Astrocyte (in vitro differentiated cells and primary cell): ENCODE measurements at regions not wholly inside any gene's neighbourhood (a gene's known extent, or its start where the extent isn't known, plus 50 kb on each side); places are given as distances from the start of the nearest gene placed in this dataset.

Source experiments
- DNase-seq: peaks from one replicate; pipeline ENCODE4 v3.0.0-alpha.2; 2010; ENCODE audit warnings: low read depth
- FAIRE-seq: peaks from 2 replicates; lab custom pipeline; 2011; peaks lifted over from hg19 to GRCh38; lab: Jason Lieb, UNC
- H2AFZ ChIP-seq: 2 replicates; pipeline ENCODE4 v1.6.0; 2012; ENCODE audit warnings: low read depth, low read length, inconsistent platforms
- H3K27ac ChIP-seq: 2 replicates; pipeline ENCODE4 v1.5.1; 2011; ENCODE audit warnings: low read depth, low read length, inconsistent platforms
- H3K27me3 ChIP-seq: 2 replicates; pipeline ENCODE4 v1.6.0; 2011; ENCODE audit warnings: low read length, inconsistent platforms; ENCODE audit not compliant: insufficient read depth
- H3K36me3 ChIP-seq: 2 replicates; pipeline ENCODE4 v1.5.1; 2011; ENCODE audit warnings: low read length, inconsistent platforms; ENCODE audit not compliant: insufficient read depth
- H3K4me1 ChIP-seq: 2 replicates; pipeline ENCODE4 v1.5.1; 2011; ENCODE audit warnings: low read length, inconsistent platforms; ENCODE audit not compliant: insufficient read depth
- H3K4me2 ChIP-seq: 2 replicates; pipeline ENCODE4 v1.6.0; 2012; ENCODE audit warnings: low read length, inconsistent platforms
- H3K4me3 ChIP-seq: 2 replicates; pipeline ENCODE4 v1.5.1; 2011; ENCODE audit warnings: low read depth, mild to moderate bottlenecking, low read length, inconsistent platforms; ENCODE audit not compliant: insufficient read depth
- H3K79me2 ChIP-seq: 2 replicates; pipeline ENCODE4 v1.6.0; 2012; ENCODE audit warnings: mild to moderate bottlenecking, low read length, inconsistent platforms; ENCODE audit not compliant: insufficient read depth
- H3K9ac ChIP-seq: 2 replicates; pipeline ENCODE4 v1.6.0; 2012; ENCODE audit warnings: mild to moderate bottlenecking, low read length, inconsistent platforms
- H3K9me3 ChIP-seq: 2 replicates; pipeline ENCODE4 v1.5.1; 2012; ENCODE audit warnings: low read depth, mild to moderate bottlenecking, low read length, inconsistent platforms; ENCODE audit not compliant: insufficient read depth
- H4K20me1 ChIP-seq: 2 replicates; pipeline ENCODE4 v1.6.0; 2012; ENCODE audit warnings: low read length, inconsistent platforms; ENCODE audit not compliant: insufficient read depth
- H3K27ac Mint-ChIP-seq: one replicate; pipeline ENCODE4 v1.8.0; 2021; ENCODE audit warnings: mild to moderate bottlenecking, mixed read lengths; ENCODE audit not compliant: unreplicated experiment
- H3K27me3 Mint-ChIP-seq: one replicate; pipeline ENCODE4 v1.8.0; 2021; ENCODE audit warnings: low read depth, mixed read lengths; ENCODE audit not compliant: unreplicated experiment
- H3K36me3 Mint-ChIP-seq: one replicate; pipeline ENCODE4 v1.8.0; 2021; ENCODE audit warnings: low read depth, mixed read lengths; ENCODE audit not compliant: unreplicated experiment
- H3K4me1 Mint-ChIP-seq: one replicate; pipeline ENCODE4 v1.8.0; 2021; ENCODE audit warnings: low read depth, mixed read lengths; ENCODE audit not compliant: unreplicated experiment
- H3K4me3 Mint-ChIP-seq: one replicate; pipeline ENCODE4 v1.8.0; 2021; ENCODE audit warnings: mild to moderate bottlenecking, moderate library complexity, mixed read lengths; ENCODE audit not compliant: unreplicated experiment
- H3K9me3 Mint-ChIP-seq: one replicate; pipeline ENCODE4 v1.8.0; 2021; ENCODE audit warnings: mild to moderate bottlenecking, mixed read lengths; ENCODE audit not compliant: unreplicated experiment
- CTCF ChIP-seq: IDR thresholded peaks from 2 replicates; pipeline ENCODE4 v1.5.1; 2011; ENCODE audit warnings: low read depth, mild to moderate bottlenecking, inconsistent platforms, low read length, moderate library complexity; ENCODE audit not compliant: insufficient read depth
- EZH2 ChIP-seq: IDR thresholded peaks from 2 replicates; pipeline ENCODE4 v1.6.1; 2012; ENCODE audit warnings: mild to moderate bottlenecking, low read length, inconsistent platforms; ENCODE audit not compliant: insufficient read depth

GRCh38 chr18:77755187-77755586 is 505.5 kb downstream of the GALR1 start:
- Histone ChIP-seq H3K27ac (no peak overlapping the region), H3K9ac (no peak overlapping the region), H3K36me3 (no peaks in the 10 kb centered on the region), H2AFZ (no peak overlapping the region), H3K9me3 (no peaks in the 10 kb centered on the region), H3K4me1 (no peaks in the 10 kb centered on the region), H3K79me2 (no peaks in the 10 kb centered on the region), H4K20me1 (no peaks in the 10 kb centered on the region), H3K27me3 (no peaks in the 10 kb centered on the region), H3K4me2 (no peak overlapping the region), H3K4me3 (no peak overlapping the region)
- Mint-ChIP-seq H3K4me1 (peaks cover 10% of the 10 kb centered on the region), H3K4me3 (no peak overlapping the region), H3K27ac (no peak overlapping the region), H3K27me3 (peaks cover 2% of the 10 kb centered on the region), H3K36me3 (no peaks in the 10 kb centered on the region), H3K9me3 (peaks cover 2% of the 10 kb centered on the region)
- DNase-seq, result no peak
- FAIRE-seq, result no peak
- TF ChIP-seq EZH2, result no peak
- TF ChIP-seq CTCF, result no peak

- no peak for FAIRE-seq
- no peak overlapping the region for H3K9ac ChIP-seq
- H3K79me2 ChIP-seq, result no peaks in the 10 kb centered on the region
- H3K9me3 ChIP-seq, result peaks cover 5% of the 10 kb centered on the region
- H3K27ac Mint-ChIP-seq, result no peak overlapping the region
- no peaks in the 10 kb centered on the region for H4K20me1 ChIP-seq
- H3K4me1 Mint-ChIP-seq, result no peaks in the 10 kb centered on the region
- H3K4me1 ChIP-seq, result no peaks in the 10 kb centered on the region
- no peak overlapping the region for H3K4me3 ChIP-seq
- H3K36me3 Mint-ChIP-seq, result no peaks in the 10 kb centered on the region
- no peak overlapping the region for H2AFZ ChIP-seq
- H3K4me3 Mint-ChIP-seq, result no peak overlapping the region
- DNase-seq, result no peak
- H3K27me3 Mint-ChIP-seq, result peaks cover 2% of the 10 kb centered on the region
- no peak overlapping the region for H3K27ac ChIP-seq
- peaks cover 2% of the 10 kb centered on the region for H3K9me3 Mint-ChIP-seq
- no peak overlapping the region for H3K4me2 ChIP-seq
- TF ChIP-seq EZH2 (no peak), CTCF (no peak)
- no peaks in the 10 kb centered on the region for H3K27me3 ChIP-seq
- no peaks in the 10 kb centered on the region for H3K36me3 ChIP-seq
Observed at GRCh38 chr18:77761332-77761731, 511.7 kb downstream of the GALR1 start.

GRCh38 chr18:77762014-77762413 is 512.4 kb downstream of the GALR1 start:
- Histone ChIP-seq H3K4me3 (no peak overlapping the region), H2AFZ (no peak overlapping the region), H3K36me3 (no peaks in the 10 kb centered on the region), H4K20me1 (no peaks in the 10 kb centered on the region), H3K4me1 (no peaks in the 10 kb centered on the region), H3K9ac (no peak overlapping the region), H3K27ac (no peak overlapping the region), H3K4me2 (no peak overlapping the region), H3K27me3 (no peaks in the 10 kb centered on the region), H3K79me2 (no peaks in the 10 kb centered on the region), H3K9me3 (peaks cover 5% of the 10 kb centered on the region)
- Mint-ChIP-seq H3K27me3 (peaks cover 2% of the 10 kb centered on the region), H3K4me1 (no peaks in the 10 kb centered on the region), H3K4me3 (no peak overlapping the region), H3K9me3 (peaks cover 2% of the 10 kb centered on the region), H3K27ac (no peak overlapping the region), H3K36me3 (no peaks in the 10 kb centered on the region)
- TF ChIP-seq EZH2 (no peak), CTCF (no peak)
- DNase-seq (no peak), FAIRE-seq (no peak)
